Stimulated activated naive CD8-positive, alpha-beta T cell treated with anti-CD3 and anti-CD28 coated beads, Interleukin-15, amount 100 ng/mL, for 72 hours (primary cell): ENCODE measurements at regions not wholly inside any gene's neighbourhood (a gene's known extent, or its start where the extent isn't known, plus 50 kb on each side); places are given as distances from the start of the nearest gene placed in this dataset.
"Not testable (repeated sequence)": the region's sequence is repeated elsewhere in the genome, so short reads cannot be mapped to it uniquely, and the experiment has no call there.

Source experiments
- ATAC-seq: fragments of 150-1000 bp; cut with Tn5 transposase; 2 replicates; pipeline ENCODE4 v1.10.0; 2021; ENCODE audit warnings: mild to moderate bottlenecking, moderate library complexity
- DNase-seq, 2 donors: peaks; one replicate each; pipeline ENCODE4 v3.0.0; 2021 to 2022
- H3K27ac Mint-ChIP-seq, 2 donors: one replicate each; pipeline ENCODE4 v1.8.0; 2022; ENCODE audit warnings: mild to moderate bottlenecking in 2 of 2, mixed read lengths in 2 of 2, moderate library complexity in 2 of 2
- H3K27me3 Mint-ChIP-seq: one replicate; pipeline ENCODE4 v1.8.0; 2022; ENCODE audit warnings: mixed read lengths
- H3K4me1 Mint-ChIP-seq: one replicate; pipeline ENCODE4 v1.8.0; 2022; ENCODE audit warnings: mild to moderate bottlenecking, mixed read lengths
- H3K4me3 Mint-ChIP-seq, 2 donors: one replicate each; pipeline ENCODE4 v1.8.0; 2022; ENCODE audit warnings: mild to moderate bottlenecking in 2 of 2, mixed read lengths in 2 of 2, moderate library complexity in 1 of 2
- H3K9me3 Mint-ChIP-seq, 2 donors: one replicate each; pipeline ENCODE4 v1.8.0; 2022; ENCODE audit warnings: mixed read lengths in 2 of 2

GRCh38 chr7:85940798-85941197, 702.9 kb upstream of the GRM3 start:
- DNase-seq (no peak), ATAC-seq (no peak)
- Mint-ChIP-seq H3K9me3 (peaks cover 3 to 18% of the 10 kb centered on the region in 2 donors), H3K4me1 (no peaks in the 10 kb centered on the region), H3K27ac (no peak overlapping the region), H3K27me3 (no peaks in the 10 kb centered on the region), H3K4me3 (no peak overlapping the region)

GRCh38 chr7:85931919-85932318, 711.8 kb upstream of the GRM3 start:
- Mint-ChIP-seq H3K27ac (no peak overlapping the region), H3K9me3 (peaks cover 12 to 26% of the 10 kb centered on the region in 2 donors), H3K27me3 (no peaks in the 10 kb centered on the region), H3K4me1 (no peaks in the 10 kb centered on the region), H3K4me3 (no peak overlapping the region)
- DNase-seq (no peak), ATAC-seq (no peak)

- DNase-seq, result no peak
These were observed 715.2 kb upstream of the GRM3 start for GRCh38 chr7:85928500-85928899.

GRCh38 chr7:85927226-85927625, 716.5 kb upstream of the GRM3 start:
- no peak for ATAC-seq

More at GRCh38 chr7:85928500-85928899, 715.2 kb upstream of the GRM3 start:
- Mint-ChIP-seq H3K4me3 (no peak overlapping the region), H3K9me3 (peaks cover 7 to 19% of the 10 kb centered on the region in 2 donors), H3K27ac (no peak overlapping the region), H3K27me3 (no peaks in the 10 kb centered on the region), H3K4me1 (no peaks in the 10 kb centered on the region)
- no peak for ATAC-seq

DNA sequence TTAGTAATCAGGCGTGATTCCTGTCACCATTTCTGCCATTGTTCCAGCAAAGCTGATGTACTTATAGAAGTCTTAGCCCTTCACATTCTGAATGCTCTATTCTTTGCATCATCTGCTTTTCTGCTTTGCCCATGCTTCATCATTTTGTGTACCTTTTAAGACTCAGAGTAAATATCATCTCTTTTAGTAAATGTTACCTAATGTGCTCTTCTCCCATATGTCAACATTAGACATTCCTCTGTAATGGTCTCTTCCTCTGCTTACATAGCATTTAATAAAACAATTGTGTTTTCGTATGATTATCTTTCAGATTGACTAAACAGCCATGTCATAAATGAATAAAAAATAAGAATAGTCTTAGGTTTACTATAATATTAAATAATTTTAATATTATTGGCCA, 719.6 kb upstream of the GRM3 start:
- H3K27me3 Mint-ChIP-seq, result no peaks in the 10 kb centered on the region
- no peak for ATAC-seq
- no peak for DNase-seq
- H3K27ac Mint-ChIP-seq, result no peak overlapping the region
- H3K4me1 Mint-ChIP-seq, result no peaks in the 10 kb centered on the region
- H3K4me3 Mint-ChIP-seq, result no peak overlapping the region
- peaks cover 0 to 5% of the 10 kb centered on the region in 2 donors for H3K9me3 Mint-ChIP-seq

More at GRCh38 chr7:85927226-85927625, 716.5 kb upstream of the GRM3 start:
- Mint-ChIP-seq H3K27ac (no peak overlapping the region), H3K27me3 (no peaks in the 10 kb centered on the region), H3K9me3 (peaks cover 6 to 10% of the 10 kb centered on the region in 2 donors), H3K4me3 (no peak overlapping the region), H3K4me1 (no peaks in the 10 kb centered on the region)
- DNase-seq, result no peak

DNA sequence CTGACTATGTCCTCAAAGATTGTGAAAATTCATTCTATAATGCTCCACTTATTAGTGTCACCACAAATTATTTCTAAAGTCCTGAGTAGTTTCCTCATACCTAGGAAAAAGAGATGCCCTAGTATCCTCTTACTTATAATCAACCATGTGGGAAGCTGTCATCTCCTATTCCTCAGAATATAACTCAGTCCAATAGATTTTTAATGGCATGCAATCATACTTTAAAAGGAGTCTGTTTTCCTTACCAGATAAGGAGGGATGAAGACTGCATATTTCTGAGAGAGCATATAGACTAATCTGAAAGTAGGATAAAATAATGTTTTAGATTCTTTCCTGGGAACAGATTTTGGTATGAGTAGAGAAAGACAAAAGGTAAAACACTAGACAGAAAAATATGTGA, 727.7 kb upstream of the GRM3 start:
- H3K4me1 Mint-ChIP-seq, result no peaks in the 10 kb centered on the region
- H3K27ac Mint-ChIP-seq, result no peak overlapping the region
- H3K9me3 Mint-ChIP-seq, result peaks cover 10 to 11% of the 10 kb centered on the region in 2 donors
- H3K27me3 Mint-ChIP-seq, result no peaks in the 10 kb centered on the region
- ATAC-seq, result no peak
- H3K4me3 Mint-ChIP-seq, result no peak overlapping the region
- DNase-seq, result no peak

DNA sequence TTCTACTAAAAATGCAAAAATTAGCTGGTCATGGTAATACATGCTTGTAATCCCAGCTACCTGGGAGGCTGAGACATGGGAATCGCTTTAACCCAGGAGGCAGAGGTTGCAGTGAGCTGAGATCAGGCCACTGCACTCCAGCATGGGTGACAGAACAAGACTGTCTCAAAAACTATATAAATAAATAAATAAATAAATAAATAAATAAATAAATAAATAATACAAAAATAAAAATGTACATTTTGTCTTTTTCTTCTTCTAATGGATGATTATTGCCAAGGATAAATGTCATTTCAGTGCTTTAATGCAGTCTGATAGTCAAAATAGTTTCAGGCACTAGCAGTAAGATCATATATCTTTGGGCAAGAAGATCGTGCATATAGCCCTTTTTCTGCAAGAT, 727.6 kb upstream of the SEMA3D start:
- ATAC-seq, result no peak
- no peaks in the 10 kb centered on the region for H3K4me1 Mint-ChIP-seq
- no peak overlapping the region for H3K27ac Mint-ChIP-seq
- H3K4me3 Mint-ChIP-seq, result no peak overlapping the region
- no peak for DNase-seq
- H3K9me3 Mint-ChIP-seq, result peaks cover 11 to 21% of the 10 kb centered on the region in 2 donors
- H3K27me3 Mint-ChIP-seq, result no peaks in the 10 kb centered on the region

DNA sequence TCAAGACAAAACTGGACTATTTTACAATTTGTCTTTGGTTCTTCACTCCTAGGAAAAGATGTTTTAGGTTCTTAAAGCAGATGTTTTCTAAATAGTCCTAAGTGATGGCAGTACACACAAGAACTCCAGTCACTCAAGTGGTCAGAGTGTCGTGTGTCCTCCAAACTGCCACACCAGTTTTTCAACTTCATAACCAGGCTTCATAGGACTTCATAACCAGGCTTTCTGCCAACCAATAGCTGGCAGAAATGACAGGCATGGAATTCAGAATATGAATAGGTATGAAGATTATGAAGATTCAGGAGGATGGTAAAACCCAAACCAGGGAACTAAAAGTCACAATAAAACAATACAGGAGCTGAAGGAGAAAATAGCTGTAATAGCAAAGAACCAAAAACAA, 721.2 kb upstream of the SEMA3D start:
- DNase-seq, result no peak
- Mint-ChIP-seq H3K27me3 (no peaks in the 10 kb centered on the region), H3K27ac (no peak overlapping the region), H3K4me3 (no peak overlapping the region), H3K9me3 (peaks cover 22 to 24% of the 10 kb centered on the region in 2 donors), H3K4me1 (no peaks in the 10 kb centered on the region)
- ATAC-seq, result no peak

DNA sequence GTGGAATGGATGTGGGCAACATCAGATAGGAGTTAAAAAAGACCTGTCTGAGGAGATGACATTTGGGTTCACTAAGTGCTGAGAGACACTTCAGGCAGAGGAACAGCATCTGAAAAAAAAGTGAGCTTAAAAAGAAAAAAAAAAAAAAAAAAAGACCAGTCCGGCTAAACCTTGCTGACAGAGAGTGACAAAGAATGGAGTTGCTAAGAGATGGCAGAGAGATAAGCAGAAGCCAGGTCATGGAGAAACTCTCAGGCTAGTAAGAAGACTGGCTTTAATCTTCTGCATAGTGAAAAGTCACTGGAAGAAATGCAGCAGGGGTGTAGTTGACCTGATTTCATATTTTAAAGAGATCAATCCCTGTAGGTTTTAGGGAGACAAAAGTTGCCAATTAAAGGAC, 711.1 kb upstream of the SEMA3D start:
- Mint-ChIP-seq H3K4me1 (no peaks in the 10 kb centered on the region), H3K4me3 (no peak overlapping the region), H3K27me3 (no peaks in the 10 kb centered on the region), H3K27ac (no peak overlapping the region), H3K9me3 (peaks cover 0 to 5% of the 10 kb centered on the region in 2 donors)
- no peak for DNase-seq
- no peak for ATAC-seq

DNA sequence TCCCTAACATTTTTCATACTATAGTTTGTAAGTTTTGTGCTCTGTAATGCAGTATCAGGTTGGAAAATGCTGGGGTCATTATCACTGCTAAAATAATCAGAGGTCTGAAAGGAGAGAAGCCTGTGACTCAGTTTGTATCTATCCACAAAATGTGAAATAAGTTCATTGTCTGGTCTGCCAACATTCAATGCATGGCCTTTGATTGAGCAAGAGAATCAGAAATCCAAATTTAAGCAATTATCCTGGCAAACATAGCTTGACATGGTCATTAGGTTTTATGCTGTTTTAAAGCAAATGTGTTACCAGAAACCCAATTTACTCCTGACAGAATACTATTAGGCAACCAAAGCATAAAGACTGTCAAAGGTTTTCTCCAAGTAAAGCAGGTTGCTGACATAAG, 709.7 kb upstream of the SEMA3D start:
- Mint-ChIP-seq H3K27ac (no peak overlapping the region), H3K27me3 (no peaks in the 10 kb centered on the region), H3K9me3 (peaks cover 0 to 5% of the 10 kb centered on the region in 2 donors), H3K4me1 (no peaks in the 10 kb centered on the region), H3K4me3 (no peak overlapping the region)
- ATAC-seq, result no peak
- no peak for DNase-seq

GRCh38 chr7:85895835-85896234, 709.0 kb upstream of the SEMA3D start:
- no peak for DNase-seq
- Mint-ChIP-seq H3K9me3 (peaks cover 0 to 5% of the 10 kb centered on the region in 2 donors), H3K4me3 (no peak overlapping the region), H3K27ac (no peak overlapping the region), H3K27me3 (no peaks in the 10 kb centered on the region), H3K4me1 (no peaks in the 10 kb centered on the region)
- no peak for ATAC-seq

DNA sequence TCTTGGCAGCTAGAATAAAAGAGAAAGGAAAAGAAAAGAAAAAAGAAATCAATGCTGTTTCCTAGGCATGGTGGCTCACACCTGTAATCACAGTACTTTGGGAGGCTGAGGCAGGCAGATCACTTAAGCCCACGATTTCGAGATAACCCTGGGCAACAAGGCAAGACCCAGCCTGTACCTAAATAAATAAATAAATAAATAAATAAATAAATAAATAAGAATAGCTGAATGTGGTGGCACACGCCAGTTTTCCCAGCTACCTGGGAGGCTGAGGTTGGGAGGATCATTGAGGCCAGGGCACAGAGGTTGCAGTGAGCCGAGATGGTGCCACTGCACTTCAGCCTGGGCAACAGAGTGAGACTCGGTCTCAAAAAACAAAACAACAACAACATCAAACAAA, 705.0 kb upstream of the SEMA3D start:
- H3K4me1 Mint-ChIP-seq, ATAC-seq, H3K27ac Mint-ChIP-seq, H3K9me3 Mint-ChIP-seq, H3K4me3 Mint-ChIP-seq, DNase-seq, H3K27me3 Mint-ChIP-seq: not testable (repeated sequence)

DNA sequence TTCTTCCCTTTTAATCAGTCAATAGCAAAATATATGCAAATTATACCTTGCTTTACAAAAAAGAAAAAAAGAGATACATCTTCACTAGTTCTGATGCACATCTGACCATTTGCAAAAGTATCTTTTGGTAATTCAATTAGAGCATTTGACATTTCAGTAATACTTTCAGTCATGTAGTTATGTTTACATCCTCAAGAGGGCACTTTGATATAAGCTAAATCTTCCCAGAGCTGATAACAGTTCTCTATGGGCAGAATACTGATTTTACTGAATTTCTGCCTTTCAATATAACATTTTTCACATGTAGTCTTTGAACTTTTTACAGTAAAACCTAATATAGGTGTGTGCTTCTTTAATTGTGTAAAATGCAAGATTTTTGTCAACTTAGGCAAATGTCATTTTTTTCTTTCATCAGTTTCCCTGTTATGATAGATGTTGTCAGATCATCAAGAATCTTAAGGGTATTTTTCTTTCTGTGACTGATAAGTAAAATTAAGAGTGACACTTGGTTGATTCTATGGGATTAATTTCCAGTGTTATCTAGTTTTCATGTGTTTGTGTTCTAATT, 703.5 kb upstream of the SEMA3D start:
- Mint-ChIP-seq H3K9me3 (peaks cover 0 to 1% of the 10 kb centered on the region in 2 donors), H3K4me3 (no peak overlapping the region), H3K4me1 (no peaks in the 10 kb centered on the region), H3K27me3 (no peaks in the 10 kb centered on the region), H3K27ac (no peak overlapping the region)
- ATAC-seq (no peak), DNase-seq (no peak)

- ATAC-seq, result no peak
- H3K27ac Mint-ChIP-seq, result no peak overlapping the region
- no peak for DNase-seq
- no peaks in the 10 kb centered on the region for H3K27me3 Mint-ChIP-seq
- H3K4me3 Mint-ChIP-seq, result no peak overlapping the region
- no peaks in the 10 kb centered on the region for H3K4me1 Mint-ChIP-seq
- no peaks in the 10 kb centered on the region for H3K9me3 Mint-ChIP-seq
These were observed 700.3 kb upstream of the SEMA3D start for GRCh38 chr7:85887133-85887532.

GRCh38 chr7:85882335-85882734, 695.5 kb upstream of the SEMA3D start:
- Mint-ChIP-seq H3K27ac (no peak overlapping the region), H3K9me3 (peaks cover 0 to 9% of the 10 kb centered on the region in 2 donors), H3K4me3 (no peak overlapping the region), H3K27me3 (no peaks in the 10 kb centered on the region), H3K4me1 (no peaks in the 10 kb centered on the region)
- ATAC-seq (no peak), DNase-seq (no peak)

GRCh38 chr7:85875398-85875797, 688.5 kb upstream of the SEMA3D start:
- H3K27ac Mint-ChIP-seq, result no peak overlapping the region

DNA sequence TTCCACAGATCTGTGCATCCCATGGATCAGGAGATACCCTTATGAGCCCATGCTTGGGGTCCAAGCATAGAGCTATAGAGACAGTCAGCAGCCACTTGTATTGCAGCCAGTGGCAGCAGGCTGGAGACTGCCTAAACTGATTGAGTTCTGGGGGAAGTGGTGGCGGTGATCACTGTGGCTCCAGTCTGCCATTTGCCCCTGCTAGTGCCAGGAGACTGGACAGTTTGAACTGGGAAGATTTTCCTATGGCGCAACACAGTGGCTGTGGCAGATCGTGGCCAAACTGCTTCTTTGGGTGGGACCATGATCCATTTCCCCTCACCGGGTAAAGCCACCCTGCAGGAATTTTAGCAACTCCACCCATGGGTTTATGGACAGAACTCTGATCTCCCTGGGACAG, 679.7 kb upstream of the SEMA3D start:
- Mint-ChIP-seq H3K4me3 (no peak overlapping the region), H3K9me3 (peaks cover 19 to 21% of the 10 kb centered on the region in 2 donors), H3K27me3 (no peaks in the 10 kb centered on the region), H3K4me1 (no peaks in the 10 kb centered on the region), H3K27ac (no peak overlapping the region)
- DNase-seq (no peak), ATAC-seq (no peak)

More at GRCh38 chr7:85875398-85875797, 688.5 kb upstream of the SEMA3D start:
- H3K4me1 Mint-ChIP-seq, result no peaks in the 10 kb centered on the region
- ATAC-seq, result no peak
- no peak for DNase-seq
- no peak overlapping the region for H3K4me3 Mint-ChIP-seq
- H3K9me3 Mint-ChIP-seq, result peaks cover 0 to 9% of the 10 kb centered on the region in 2 donors
- no peaks in the 10 kb centered on the region for H3K27me3 Mint-ChIP-seq
